GM12878 (cell line): ENCODE measurements at regions not wholly inside any gene's neighbourhood (a gene's known extent, or its start where the extent isn't known, plus 50 kb on each side); places are given as distances from the start of the nearest gene placed in this dataset.

ENCODE experiments used
- ATAC-seq: fragments of 200-7000 bp; cut with Tn5 transposase; 3 replicates; pipeline ENCODE4 v1.9.1; 2020; ENCODE audit warnings: mild to moderate bottlenecking, moderate library complexity
- BruUV-seq: library from RNA; stranded (reverse); fragments of 400-500 nt; replicated peaks from 2 replicates; lab custom pipeline; 2021; lab: Mats Ljungman, UMichigan
- CTCF ChIA-PET: fragments of 300-600 bp; sonication (Branson Sonifier 250); formaldehyde crosslinking; extraction: SDS; loops from one replicate; lab custom pipeline; 2021; ENCODE audit warnings: inconsistent platforms; lab: Yijun Ruan, JAX
- POLR2A ChIA-PET: fragments of 350-600 bp; formaldehyde crosslinking; extraction: SDS; loops from one replicate; lab custom pipeline; 2021; ENCODE audit warnings: inconsistent platforms; lab: Charles Lee
- RAD21 ChIA-PET: fragments of 300-600 bp; sonication (Branson Sonifier 250); formaldehyde crosslinking; loops from one replicate; lab custom pipeline; 2023; ENCODE audit warnings: antibody characterized with exemption; ENCODE audit not compliant: unreplicated experiment; lab: Charles Lee
- SMC1A ChIA-PET: fragments of 300-600 bp; sonication (Branson Sonifier 250); formaldehyde crosslinking; loops from one replicate; lab custom pipeline; 2023; ENCODE audit not compliant: unreplicated experiment, uncharacterized antibody; lab: Charles Lee
- DNase-seq: peaks from one replicate; pipeline ENCODE4 v3.0.0-alpha.2; 2011; ENCODE audit warnings: low read depth, low spot score
- FAIRE-seq: peaks from 3 replicates; lab custom pipeline; 2011; peaks lifted over from hg19 to GRCh38; lab: Jason Lieb, UNC
- H2AFZ ChIP-seq: 2 replicates; pipeline ENCODE4 v1.6.0; 2011; ENCODE audit warnings: low read depth, low read length, control low read depth; ENCODE audit not compliant: control insufficient read depth
- H3K27ac ChIP-seq: 2 replicates; pipeline ENCODE4 v1.5.1; 2011; ENCODE audit warnings: control low read depth; ENCODE audit not compliant: control insufficient read depth, insufficient read depth
- H3K27me3 ChIP-seq, 2 experiments: replicated peaks in 1 of 2; 2 replicates each; pipeline versions ENCODE4 v1.6.0 to v1.6.1; 2011; ENCODE audit warnings: low read length in 1 of 2; ENCODE audit not compliant: control insufficient read depth in 2 of 2, insufficient read depth in 2 of 2
- H3K36me3 ChIP-seq, 2 experiments: 2 replicates each; pipeline ENCODE4 v1.5.1; 2011; ENCODE audit warnings: low read length in 1 of 2; ENCODE audit not compliant: control insufficient read depth in 2 of 2, insufficient read depth in 2 of 2
- H3K4me1 ChIP-seq: 2 replicates; pipeline ENCODE4 v1.6.1; 2011; ENCODE audit warnings: mild to moderate bottlenecking, low read length, moderate library complexity, mixed read lengths; ENCODE audit not compliant: control insufficient read depth, insufficient read depth
- H3K4me2 ChIP-seq: 2 replicates; pipeline ENCODE4 v1.6.0; 2011; ENCODE audit warnings: control low read depth; ENCODE audit not compliant: control insufficient read depth, insufficient read depth
- H3K4me3 ChIP-seq: fragments of 200-600 bp; sonication (generic); 2 replicates; pipeline ENCODE4 v1.5.1; 2016
- H3K79me2 ChIP-seq: 2 replicates; pipeline ENCODE4 v1.6.0; 2011; ENCODE audit warnings: low read length; ENCODE audit not compliant: control insufficient read depth, insufficient read depth
- H3K9ac ChIP-seq: 2 replicates; pipeline ENCODE4 v1.8.0; 2011; ENCODE audit warnings: low read length, control low read depth, mixed read lengths; ENCODE audit not compliant: control insufficient read depth, insufficient read depth
- H3K9me3 ChIP-seq: replicated peaks from 3 replicates; pipeline ENCODE4 v1.5.1; 2011; ENCODE audit warnings: mild to moderate bottlenecking, low read length; ENCODE audit not compliant: control insufficient read depth, insufficient read depth
- H4K20me1 ChIP-seq: 2 replicates; pipeline ENCODE4 v1.6.0; 2011; ENCODE audit not compliant: control insufficient read depth, insufficient read depth
- BCL11A ChIP-seq: IDR thresholded peaks from 2 replicates; pipeline ENCODE4 v1.6.1; 2011; ENCODE audit warnings: low read depth, low read length
- CBX3 ChIP-seq: fragments of 200-600 bp; sonication (generic); IDR thresholded peaks from 2 replicates; pipeline ENCODE4 v1.6.1; 2016; ENCODE audit warnings: low read depth, borderline replicate concordance
- DPF2 ChIP-seq: fragments of 450-650 bp; IDR thresholded peaks from 2 replicates; pipeline ENCODE4 v1.6.1; 2017; ENCODE audit warnings: mild to moderate bottlenecking
- FOXK2 ChIP-seq: fragments of 450-650 bp; IDR thresholded peaks from 2 replicates; pipeline ENCODE4 v1.6.1; 2017; ENCODE audit warnings: mild to moderate bottlenecking, moderate library complexity
- HDAC2 ChIP-seq: fragments of 200-600 bp; sonication (generic); IDR thresholded peaks from 2 replicates; pipeline ENCODE4 v1.6.1; 2017
- HDGF ChIP-seq: fragments of 450-650 bp; IDR thresholded peaks from 2 replicates; pipeline ENCODE4 v1.6.1; 2016; ENCODE audit warnings: antibody characterized with exemption
- IRF3 ChIP-seq: fragments of 450-650 bp; IDR thresholded peaks from 2 replicates; pipeline ENCODE4 v1.6.1; 2014; ENCODE audit warnings: mild to moderate bottlenecking
- NBN ChIP-seq: fragments of 450-650 bp; IDR thresholded peaks from 2 replicates; pipeline ENCODE4 v1.6.1; 2016
- SIN3A ChIP-seq: IDR thresholded peaks from 2 replicates; pipeline ENCODE4 v1.6.1; 2012; ENCODE audit warnings: low read depth, low read length, improper control_type of control experiment
- WGBS: methylation state at CpG from one replicate; pipeline ENCODE4 v1.1.6; 2016; ENCODE audit warnings: low lambda C conversion rate; ENCODE audit not compliant: insufficient replicate concordance, insufficient coverage; ENCODE audit errors: missing lambda C conversion rate; 5-methylcytosine and 5-hydroxymethylcytosine counted together
- in situ Hi-C: fragments of 300-500 bp; cut with MboI; formaldehyde crosslinking; loops from 9 replicates; pipeline ENCODE4 v1.14.3; 2018; ENCODE audit warnings: mixed read lengths
- intact Hi-C: fragments of 100-400 bp; cut with micrococcal nuclease; formaldehyde crosslinking; loops from one replicate; pipeline ENCODE4 v1.14.2; 2022; ENCODE audit not compliant: unreplicated experiment

DNA sequence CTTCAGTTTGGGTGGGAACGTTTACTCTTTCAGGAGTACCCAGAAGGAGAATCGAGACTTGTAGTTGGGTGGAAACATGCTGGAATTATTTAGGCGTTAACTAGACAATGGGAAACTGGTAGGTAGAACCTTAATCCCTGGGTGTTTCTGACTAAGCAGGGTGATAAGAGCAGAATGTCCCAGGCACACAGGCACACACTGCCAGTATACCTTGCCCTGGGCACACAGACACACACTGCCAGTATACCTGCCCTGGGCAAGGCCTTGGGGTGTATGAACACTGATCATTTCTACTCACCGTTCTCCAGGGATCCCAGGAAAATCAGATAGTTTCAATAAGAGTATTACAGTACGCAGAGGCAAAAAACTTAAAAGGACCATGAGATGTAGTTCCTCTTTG, 115.5 kb downstream of the SNAPC1 start:
- Histone ChIP-seq H3K4me1 (peaks cover 12% of the 10 kb centered on the region; the same call in 1 of the 2 replicates), H3K4me2 (no peak overlapping the region), H2AFZ (no peak overlapping the region), H3K9ac (no peak overlapping the region), H3K9me3 (no peaks in the 10 kb centered on the region; the same call in 1 of the 3 replicates), H4K20me1 (no peaks in the 10 kb centered on the region), H3K79me2 (no peaks in the 10 kb centered on the region), H3K4me3 (no peak overlapping the region), H3K36me3 (no peaks in the 10 kb centered on the region), H3K27me3 (no peaks in the 10 kb centered on the region), H3K27ac (no peak overlapping the region)
- TF ChIP-seq FOXK2 (no peak), BCL11A (no peak), IRF3 (no peak), CBX3 (no peak), HDAC2 (no peak), NBN (no peak), SIN3A (no peak), HDGF (no peak), DPF2 (no peak)
- DNase-seq (no peak), FAIRE-seq (no peak), ATAC-seq (no peak)
- ChIA-PET RAD21 (no interaction called here), POLR2A (interaction anchor here (0.5 to 1.0 kb wide), 2 partner anchors 12 to 1993 kb away, joined by 3 read pairs; no protein-coding TSS in a partner anchor), CTCF (interaction anchor here (1.1 to 3.2 kb wide), 2 partner anchors 13 to 16 kb away, joined by 4 to 19 read pairs; no protein-coding TSS in a partner anchor), SMC1A (interaction anchor here (3.8 kb wide), 1 partner anchor 11 kb away, joined by 24 read pairs; no protein-coding TSS in a partner anchor)
- intact Hi-C loops (no loop called here), in situ Hi-C loops (no loop called here)
- BruUV-seq: no TSS peak
- WGBS: 86% methylated on average over 5 of the region's 5 CpGs
